NCI-H2029 (cell line): ENCODE measurements at regions not wholly inside any gene's neighbourhood (a gene's known extent, or its start where the extent isn't known, plus 50 kb on each side); places are given as distances from the start of the nearest gene placed in this dataset.
"Not testable (repeated sequence)": the region's sequence is repeated elsewhere in the genome, so short reads cannot be mapped to it uniquely, and the experiment has no call there.

ENCODE experiments used
- DNase-seq: peaks from one replicate; lab custom pipeline; 2025; lab: John Stamatoyannopoulos, UW

DNA sequence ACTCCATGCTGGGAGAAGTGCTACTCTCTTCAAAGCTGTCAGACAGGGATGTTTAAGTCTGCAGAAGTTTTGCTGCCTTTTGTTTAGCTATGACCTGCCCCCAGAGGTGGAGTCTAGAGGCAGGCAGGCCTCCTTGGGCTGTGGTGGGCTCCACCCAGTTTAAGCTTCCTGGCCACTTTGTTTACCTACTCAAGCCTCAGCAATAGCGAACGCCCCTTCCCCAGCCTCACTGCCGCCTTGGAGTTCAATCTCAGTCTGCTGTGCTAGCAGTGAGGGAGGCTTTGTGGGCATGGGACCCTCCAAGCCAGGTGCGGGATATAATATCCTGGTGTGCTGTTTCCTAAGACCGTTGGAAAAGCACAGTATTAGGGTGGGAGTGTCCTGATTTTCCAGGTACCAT lies 715.9 kb downstream of the IPMK start:
- not testable (repeated sequence) for DNase-seq

GRCh38 chr10:57535306-57535705 lies 732.4 kb downstream of the IPMK start:
- DNase-seq, result no peak

GRCh38 chr10:57513637-57514036 lies 754.1 kb downstream of the IPMK start:
- no peak for DNase-seq

DNA sequence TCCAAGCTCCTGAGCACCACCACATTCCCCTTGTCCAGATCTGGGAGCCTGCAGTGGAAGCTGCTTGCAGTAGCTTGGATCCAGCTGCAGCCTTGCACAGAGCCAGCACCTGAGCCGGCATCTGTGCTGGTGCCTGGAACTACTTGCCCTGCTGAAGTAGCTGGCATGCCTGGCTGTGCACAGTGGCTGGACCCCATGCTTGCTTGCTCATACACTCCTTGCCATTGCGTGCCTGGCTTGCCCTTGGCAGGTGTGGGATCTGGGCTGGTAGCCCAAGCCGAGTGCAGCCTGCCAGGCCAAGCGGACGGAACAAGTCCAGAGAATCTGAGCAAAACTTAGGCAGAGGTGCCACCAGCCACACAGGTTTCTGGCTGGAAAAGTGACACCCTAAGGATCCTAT lies 759.9 kb downstream of the IPMK start:
- no peak for DNase-seq

DNA sequence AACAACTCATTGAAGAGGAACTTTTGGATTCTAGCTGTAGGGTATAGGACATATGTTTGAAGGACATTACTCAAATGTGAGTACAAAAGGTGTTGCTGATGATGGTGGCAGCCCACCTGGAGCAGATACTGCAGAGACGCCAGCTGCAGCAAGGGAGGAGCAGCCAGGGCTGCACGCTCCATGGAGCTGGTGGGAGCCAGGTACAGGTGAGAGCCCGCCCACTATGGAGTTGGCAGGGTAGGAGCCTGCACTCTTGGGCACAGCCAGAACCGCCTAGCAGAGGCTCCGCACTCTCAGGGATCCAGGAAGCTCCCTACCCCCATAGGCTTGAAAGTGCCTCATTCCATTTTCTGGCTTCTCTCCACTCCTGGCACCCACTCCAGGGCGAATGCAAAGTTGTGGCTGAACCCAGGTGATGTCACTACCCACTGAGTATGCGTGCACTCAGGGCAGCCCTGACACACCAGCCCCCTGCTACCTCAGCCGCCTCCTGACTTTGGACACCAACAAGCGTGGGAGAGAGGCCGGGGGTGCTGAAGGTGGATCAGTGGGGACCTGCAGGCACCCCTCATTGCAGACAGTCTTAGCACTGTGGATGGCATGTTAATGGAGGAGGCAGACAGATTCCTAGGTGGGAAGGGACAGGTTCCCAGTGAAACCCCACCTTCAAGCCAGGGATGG lies 761.1 kb downstream of the IPMK start:
- no peak for DNase-seq

- no peak for DNase-seq
These were observed 773.2 kb downstream of the IPMK start for GRCh38 chr10:57494486-57494885.

GRCh38 chr10:57482259-57482658 lies 785.4 kb downstream of the IPMK start:
- DNase-seq, result no peak

- DNase-seq, result no peak
These were observed 794.7 kb downstream of the IPMK start for GRCh38 chr10:57472823-57473619.

GRCh38 chr10:57468894-57469432 lies 798.7 kb downstream of the IPMK start:
- no peak for DNase-seq

- no peak for DNase-seq
These were observed 802.5 kb downstream of the IPMK start for GRCh38 chr10:57465155-57465554.

DNA sequence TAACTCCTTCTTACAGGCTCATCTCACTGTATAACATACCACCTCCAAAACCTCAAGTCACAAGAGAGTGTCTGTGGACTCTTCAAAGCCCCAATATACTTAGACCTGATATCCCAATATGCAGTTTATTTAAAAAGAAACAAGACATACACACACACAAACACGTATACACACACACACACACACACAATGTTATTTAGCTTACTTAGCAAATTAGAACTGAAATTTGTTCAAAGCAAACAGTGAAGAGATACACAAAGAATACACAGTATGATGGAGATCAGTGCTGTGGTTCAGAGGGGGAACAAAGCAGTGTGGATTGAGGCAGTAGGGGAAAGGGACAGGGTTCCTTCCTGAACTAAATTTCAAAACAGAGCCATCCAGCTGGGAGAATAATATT lies 807.2 kb downstream of the IPMK start:
- DNase-seq, result no peak

DNA sequence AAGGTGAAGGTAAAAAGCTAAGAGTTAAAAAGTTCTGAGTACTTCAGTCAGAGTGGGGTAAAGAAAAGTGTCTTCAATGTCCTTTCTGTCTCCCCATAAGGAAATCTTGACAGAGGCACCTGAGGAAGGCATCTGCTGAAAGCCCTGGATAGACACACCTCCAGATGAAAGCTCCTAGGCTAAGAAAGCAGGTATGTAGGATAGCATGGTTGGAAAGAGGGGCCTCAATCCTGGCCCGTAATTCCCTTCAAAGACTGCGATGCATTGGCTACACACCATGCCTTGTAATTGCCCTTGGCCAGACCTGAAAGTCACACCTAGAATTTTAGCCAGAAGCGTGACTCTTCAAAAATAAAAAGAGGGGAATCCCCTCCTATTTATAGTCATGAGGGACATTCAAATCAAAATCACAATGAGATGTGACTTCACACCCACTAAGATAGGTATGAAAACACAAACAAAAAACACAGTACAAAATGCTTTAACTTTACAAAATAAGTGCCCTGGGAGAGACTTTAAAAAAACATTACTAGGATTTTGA lies 809.7 kb downstream of the IPMK start:
- no peak for DNase-seq

- no peak for DNase-seq
These were observed 837.3 kb downstream of the IPMK start for GRCh38 chr10:57430376-57430775.

DNA sequence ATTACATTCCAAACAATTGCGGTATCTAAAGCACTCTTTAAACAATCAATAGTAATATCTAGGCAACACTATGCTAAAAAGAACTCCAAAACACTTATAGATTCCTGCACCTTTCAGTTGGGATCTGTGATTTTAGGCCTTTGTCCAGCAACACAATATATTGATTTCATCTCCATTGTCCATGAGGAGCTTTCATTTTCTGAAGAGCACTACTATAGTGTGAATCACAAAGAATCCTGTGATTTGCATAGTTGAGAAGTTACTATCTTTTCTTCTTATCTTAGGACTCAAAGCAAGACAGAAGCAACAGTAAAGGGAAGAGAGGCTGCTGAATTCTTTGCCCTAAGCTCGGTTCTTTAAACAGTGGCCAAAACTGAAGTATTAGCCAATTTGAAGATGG lies 846.8 kb downstream of the IPMK start:
- no peak for DNase-seq

GRCh38 chr10:57418476-57418875 lies 849.2 kb downstream of the IPMK start:
- no peak for DNase-seq

DNA sequence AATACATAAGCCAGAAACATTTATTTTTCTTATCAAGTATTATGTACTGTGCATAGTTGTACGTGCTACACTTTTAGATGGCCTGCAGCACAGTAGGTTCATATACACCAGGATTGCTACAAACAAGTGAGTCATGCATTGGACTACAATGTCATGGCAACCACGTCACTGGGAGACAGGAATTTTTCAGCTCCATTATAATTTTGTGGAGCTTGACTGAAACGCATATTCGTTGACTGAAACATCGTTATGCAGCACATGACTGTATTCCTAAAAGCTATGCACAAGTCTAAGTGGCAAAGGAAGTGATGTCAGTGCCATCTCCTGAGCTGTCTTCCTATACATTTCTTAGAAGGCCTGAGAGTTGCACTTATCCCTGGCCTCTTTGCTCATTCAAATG lies 871.8 kb downstream of the IPMK start:
- no peak for DNase-seq

DNA sequence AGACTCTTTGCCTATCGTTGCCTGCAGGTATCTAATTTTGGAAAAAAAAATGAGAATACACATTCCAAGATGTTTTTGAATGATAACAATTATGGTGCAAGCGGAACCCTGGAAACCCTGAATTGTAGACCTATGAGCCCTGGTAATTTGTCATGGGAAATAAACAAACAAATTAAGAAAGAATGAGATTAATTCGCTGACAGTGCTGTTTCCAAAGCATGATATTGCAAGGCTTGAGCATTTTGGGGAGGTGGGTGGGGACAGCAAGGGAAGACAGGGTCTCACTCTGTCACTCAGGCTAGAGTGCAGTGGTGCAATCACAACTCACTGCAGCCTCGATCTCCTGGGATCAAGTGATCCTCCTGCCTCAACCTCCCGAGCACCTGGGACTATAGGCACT lies 900.3 kb downstream of the IPMK start:
- no peak for DNase-seq

- DNase-seq, result no peak
These were observed 904.9 kb downstream of the IPMK start for GRCh38 chr10:57362811-57363210.

DNA sequence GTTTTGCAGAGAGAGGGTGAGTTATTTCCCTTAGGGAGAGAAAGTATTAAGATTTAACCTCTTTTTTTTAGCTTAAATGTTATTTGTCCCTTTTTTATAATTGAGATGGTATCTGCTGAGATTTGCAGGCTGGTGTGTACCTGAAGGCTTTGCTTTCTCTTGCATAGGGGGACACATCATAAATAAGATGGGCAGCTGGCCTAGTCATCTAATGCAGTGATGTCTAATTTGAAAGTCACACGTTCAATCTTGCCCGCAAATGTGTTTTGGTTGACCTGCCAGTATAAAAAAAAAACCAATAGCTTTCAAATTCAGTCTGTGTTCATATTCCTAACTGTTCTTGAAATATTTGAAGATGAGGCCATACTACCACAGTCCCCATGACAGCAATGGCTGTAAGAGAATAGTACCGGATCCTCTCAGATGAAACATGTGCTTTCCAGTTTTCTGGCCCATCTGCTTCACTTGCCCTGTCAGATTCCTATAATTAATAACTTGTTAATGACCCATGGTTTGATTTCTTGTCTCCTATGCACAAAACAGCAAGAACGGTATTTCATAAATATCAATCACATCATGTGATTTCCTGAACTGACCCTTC lies 914.2 kb downstream of the IPMK start:
- no peak for DNase-seq

DNA sequence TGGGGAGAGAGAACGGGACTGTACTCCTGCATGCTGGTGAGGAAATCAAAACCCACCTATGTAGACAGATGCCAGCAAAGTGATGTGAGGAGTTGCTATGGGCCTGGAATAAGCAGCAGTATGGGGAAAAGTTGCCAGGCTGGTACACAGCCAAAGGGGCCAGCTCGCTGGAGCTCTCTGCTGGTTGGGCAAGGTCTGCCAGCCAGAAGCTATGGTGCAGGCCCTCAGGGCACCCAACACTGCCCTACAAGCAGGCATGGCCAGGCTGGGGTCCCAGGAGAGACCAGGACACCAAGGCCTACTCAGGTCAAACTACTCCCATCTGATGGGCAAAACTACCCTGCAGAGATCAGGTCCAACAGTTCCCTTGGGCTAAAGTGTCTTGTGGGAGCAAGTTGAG lies 916.6 kb downstream of the IPMK start:
- no peak for DNase-seq

DNA sequence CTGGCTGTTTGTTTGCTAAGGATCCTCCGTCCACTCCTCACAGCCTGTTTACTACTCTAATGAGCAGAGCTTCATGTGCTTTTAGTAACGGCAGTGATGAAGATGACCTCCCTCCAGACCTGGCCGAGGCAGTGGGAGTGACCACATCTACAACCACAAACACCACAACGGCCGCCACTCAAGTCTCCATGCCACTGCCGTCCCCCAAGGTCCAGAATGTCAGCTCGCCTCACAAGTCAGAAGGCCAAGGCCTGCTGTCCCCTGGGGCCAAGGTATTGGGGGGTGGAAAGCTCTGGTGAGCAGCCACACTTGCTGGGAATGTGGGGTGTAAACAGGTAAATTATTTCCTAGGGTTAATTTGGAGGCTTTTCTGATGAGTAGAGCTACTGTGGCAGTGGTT lies 926.4 kb downstream of the IPMK start:
- DNase-seq, result no peak

- DNase-seq, result no peak
These were observed 928.7 kb downstream of the IPMK start for GRCh38 chr10:57338823-57339558.
